H1 (cell line): ENCODE measurements at regions not wholly inside any gene's neighbourhood (a gene's known extent, or its start where the extent isn't known, plus 50 kb on each side); places are given as distances from the start of the nearest gene placed in this dataset.

Source experiments
- ATF2 ChIP-seq: IDR thresholded peaks from 2 replicates; pipeline ENCODE4 v1.6.1; 2012; ENCODE audit warnings: low read length, inconsistent platforms
- CHD7 ChIP-seq: fragments of 300-600 bp; sonication (generic); IDR thresholded peaks from 2 replicates; pipeline ENCODE4 v1.7.1; 2012; ENCODE audit warnings: low read length, moderate library complexity, mild to moderate bottlenecking, inconsistent platforms; ENCODE audit not compliant: insufficient replicate concordance
- CREB1 ChIP-seq: IDR thresholded peaks from 2 replicates; pipeline ENCODE4 v1.6.1; 2012; ENCODE audit warnings: inconsistent platforms
- GABPA ChIP-seq: IDR thresholded peaks from 2 replicates; pipeline ENCODE4 v1.6.1; 2011; ENCODE audit warnings: mild to moderate bottlenecking, low read length, moderate library complexity, borderline replicate concordance; ENCODE audit not compliant: insufficient read depth
- POLR2AphosphoS5 ChIP-seq: IDR thresholded peaks from 2 replicates; pipeline ENCODE4 v1.6.1; 2011; ENCODE audit warnings: low read depth, low read length
- RNF2 ChIP-seq: fragments of 200-900, 300-1000 bp; sonication (generic); IDR thresholded peaks from 2 replicates; pipeline ENCODE4 v1.7.1; 2016; ENCODE audit warnings: borderline replicate concordance, low read depth, mild to moderate bottlenecking, antibody characterized with exemption, low read length; ENCODE audit not compliant: poor library complexity, severe bottlenecking; ENCODE audit errors: missing control alignments
- SIN3A ChIP-seq, 2 experiments: IDR thresholded peaks in 1 of 2; conservative IDR thresholded peaks in 1 of 2; 2 replicates each; pipeline ENCODE4 v1.6.1; 2011 to 2012; ENCODE audit warnings: low read length in 2 of 2, improper control_type of control experiment in 1 of 2, low read depth in 1 of 2, mild to moderate bottlenecking in 1 of 2
- USF2 ChIP-seq: IDR thresholded peaks from 2 replicates; pipeline ENCODE4 v1.6.1; 2011; ENCODE audit warnings: low read length, improper control_type of control experiment
- YY1 ChIP-seq: IDR thresholded peaks from 2 replicates; pipeline ENCODE4 v1.6.1; 2011; ENCODE audit warnings: low read depth, mild to moderate bottlenecking, low read length

DNA sequence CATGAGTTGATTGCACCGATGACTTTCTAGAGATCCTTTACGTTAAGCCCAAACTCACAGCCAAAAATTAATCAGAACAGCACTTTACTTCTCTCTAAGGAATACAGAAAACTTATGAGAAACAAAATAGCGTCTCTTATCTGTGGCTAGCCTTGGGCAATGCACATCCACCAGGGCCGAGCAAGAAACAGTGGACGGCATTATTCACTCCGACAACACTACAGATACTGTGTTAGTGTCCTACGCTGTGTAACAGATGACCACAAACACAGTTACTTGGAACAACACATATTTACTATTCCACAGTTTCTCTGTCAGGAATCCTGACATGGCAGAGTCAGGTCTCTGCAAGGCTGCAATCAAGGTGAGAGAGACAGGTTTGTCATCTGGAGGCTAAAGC is 598.3 kb upstream of the ADARB2 start (continued):
- TF ChIP-seq CHD7 = no peak
- TF ChIP-seq USF2 = no peak
- no peak for TF ChIP-seq GABPA
- TF ChIP-seq ATF2 = no peak
- no peak for TF ChIP-seq CREB1
- no peak for TF ChIP-seq RNF2
- no peak for TF ChIP-seq POLR2AphosphoS5
- no peak for TF ChIP-seq YY1
- no peak for TF ChIP-seq SIN3A (conservative IDR thresholded peaks at IDR 0.05 in 1 of 2, IDR thresholded peaks at IDR 0.05 in 1 of 2; ENCODE audit: low read depth in 1 of 2, low read length in 2 of 2)
